ENCODE measurements at regions not wholly inside any gene's neighbourhood (a gene's known extent, or its start where the extent isn't known, plus 50 kb on each side); places are given as distances from the start of the nearest gene placed in this dataset.

- TF ChIP-seq EZH2phosphoT487 (IDR thresholded peaks at IDR 0.05; ENCODE audit: borderline replicate concordance, low read depth, low read length): no peak
- TF ChIP-seq CTCF (conservative IDR thresholded peaks at IDR 0.05; ENCODE audit: low read length): no peak
These were observed 405.7 kb downstream of the PIK3C3 start for GRCh38 chr18:42360716-42361115.
